ENCODE measurements at regions not wholly inside any gene's neighbourhood (a gene's known extent, or its start where the extent isn't known, plus 50 kb on each side); places are given as distances from the start of the nearest gene placed in this dataset.
A peak's percentile ranks its signal among the peaks of the same experiment; 100 is the strongest.

- H3K36me3 ChIP-seq, result peaks cover 0 to 7% (median 0%) of the 10 kb centered on the region in 11 experiments; a peak in 1 of 22 replicates
- peaks cover 50 to 84% (median 79%) of the 10 kb centered on the region in 11 experiments for H3K9me3 ChIP-seq (replicated peaks in 1 of 11)
- no peak overlapping the region for H3K27ac ChIP-seq
- 0 out of 22 replicates have a peak overlapping the region, but pooled peaks of 1 of the 11 experiments have one; percentile 1 for H3K4me2 ChIP-seq
- peaks cover 11 to 57% (median 47%) of the 10 kb centered on the region in 10 experiments; a peak in 19 of 20 replicates for H3K4me1 ChIP-seq
- no peak overlapping the region for H3K9ac ChIP-seq
- TF ChIP-seq Cebpa-rat (IDR thresholded peaks at IDR 0.05), result no peak
- no peaks in the 10 kb centered on the region for H4K20me1 ChIP-seq
- H3K4me3 ChIP-seq, result no peak overlapping the region
- no peaks in the 10 kb centered on the region for H3K27me3 ChIP-seq
Observed at GRCh38 chr12:116646901-116647300, 87.7 kb downstream of the MAP1LC3B2 start.

- H3K4me1 ChIP-seq, result peaks cover 11 to 48% (median 45%) of the 10 kb centered on the region in 10 experiments; a peak in 19 of 20 replicates
- peak overlapping the region in 2 of 11 experiments; percentile 4 to 26; a peak in 2 of 22 replicates for H3K27ac ChIP-seq
- peaks cover 39 to 87% (median 82%) of the 10 kb centered on the region in 11 experiments for H3K9me3 ChIP-seq (replicated peaks in 1 of 11)
- no peak overlapping the region for H3K9ac ChIP-seq
- H4K20me1 ChIP-seq, result no peaks in the 10 kb centered on the region
- no peak for TF ChIP-seq Cebpa-rat (IDR thresholded peaks at IDR 0.05)
- peak overlapping the region in 7 of 11 experiments; percentile 9 to 60 (median 41); a peak in 11 of 22 replicates for H3K4me2 ChIP-seq
- no peaks in the 10 kb centered on the region for H3K27me3 ChIP-seq
- H3K36me3 ChIP-seq, result peaks cover 0 to 14% (median 4%) of the 10 kb centered on the region in 11 experiments; a peak in 4 of 22 replicates
- H3K4me3 ChIP-seq, result no peak overlapping the region; a peak in 2 of 20 replicates
Observed at GRCh38 chr12:116644806-116645205, 85.6 kb downstream of the MAP1LC3B2 start.

GRCh38 chr12:116642683-116643082 lies 83.5 kb downstream of the MAP1LC3B2 start:
- peaks cover 26 to 78% (median 73%) of the 10 kb centered on the region in 11 experiments for H3K9me3 ChIP-seq (replicated peaks in 1 of 11)
- H4K20me1 ChIP-seq, result no peaks in the 10 kb centered on the region
- peaks cover 0 to 20% (median 0%) of the 10 kb centered on the region in 11 experiments; a peak in 4 of 22 replicates for H3K36me3 ChIP-seq
- peak overlapping the region in 10 of 11 experiments; percentile 3 to 36 (median 23); a peak in 13 of 22 replicates for H3K4me2 ChIP-seq
- no peak overlapping the region for H3K9ac ChIP-seq
- no peak for TF ChIP-seq Cebpa-rat (IDR thresholded peaks at IDR 0.05)
- H3K27me3 ChIP-seq, result no peaks in the 10 kb centered on the region
- no peak overlapping the region for H3K4me3 ChIP-seq
- peak overlapping the region in 7 of 11 experiments; percentile 9 to 55 (median 23); a peak in 12 of 22 replicates for H3K27ac ChIP-seq
- H3K4me1 ChIP-seq, result peaks cover 18 to 64% (median 50%) of the 10 kb centered on the region in 10 experiments

- Histone ChIP-seq H3K9me3 (replicated peaks in 1 of 11) (peaks cover 26 to 77% (median 73%) of the 10 kb centered on the region in 11 experiments), H4K20me1 (no peaks in the 10 kb centered on the region), H3K4me1 (peaks cover 21 to 66% (median 52%) of the 10 kb centered on the region in 10 experiments), H3K27me3 (no peaks in the 10 kb centered on the region), H3K4me3 (no peak overlapping the region), H3K4me2 (peak overlapping the region in 3 of 11 experiments; percentile 23 to 36 (median 36); a peak in 3 of 22 replicates), H3K9ac (no peak overlapping the region), H3K27ac (peak overlapping the region in 5 of 11 experiments; percentile 9 to 55 (median 38); a peak in 6 of 22 replicates), H3K36me3 (peaks cover 0 to 20% (median 0%) of the 10 kb centered on the region in 11 experiments; a peak in 4 of 22 replicates)
- no peak for TF ChIP-seq Cebpa-rat (IDR thresholded peaks at IDR 0.05)
Observed at GRCh38 chr12:116642106-116642505, 82.9 kb downstream of the MAP1LC3B2 start.

- no peak overlapping the region for H3K9ac ChIP-seq
- H3K4me3 ChIP-seq, result no peak overlapping the region
- peaks cover 0 to 20% (median 0%) of the 10 kb centered on the region in 11 experiments; a peak in 4 of 22 replicates for H3K36me3 ChIP-seq
- H3K9me3 ChIP-seq (replicated peaks in 1 of 11), result peaks cover 22 to 64% (median 57%) of the 10 kb centered on the region in 11 experiments
- H4K20me1 ChIP-seq, result no peaks in the 10 kb centered on the region
- peak overlapping the region in 1 of 11 experiments; percentile 91; a peak in 1 of 22 replicates for H3K27ac ChIP-seq
- TF ChIP-seq Cebpa-rat (IDR thresholded peaks at IDR 0.05), result no peak
- 0 out of 22 replicates have a peak overlapping the region, but pooled peaks of 1 of the 11 experiments have one; percentile 6 for H3K4me2 ChIP-seq
- peaks cover 40 to 75% (median 62%) of the 10 kb centered on the region in 10 experiments for H3K4me1 ChIP-seq
- H3K27me3 ChIP-seq, result no peaks in the 10 kb centered on the region
Observed at GRCh38 chr12:116640281-116640680, 81.1 kb downstream of the MAP1LC3B2 start.

- no peak overlapping the region for H3K9ac ChIP-seq
- no peaks in the 10 kb centered on the region for H3K27me3 ChIP-seq
- H3K9me3 ChIP-seq (replicated peaks in 1 of 11), result peaks cover 17 to 59% (median 51%) of the 10 kb centered on the region in 11 experiments
- peak overlapping the region in 3 of 11 experiments; percentile 6 to 18 (median 7); a peak in 1 of 22 replicates for H3K4me2 ChIP-seq
- no peak for TF ChIP-seq Cebpa-rat (IDR thresholded peaks at IDR 0.05)
- H3K27ac ChIP-seq, result peak overlapping the region in 2 of 11 experiments; percentile 3 to 91; a peak in 1 of 22 replicates
- H3K4me1 ChIP-seq, result peaks cover 45 to 79% (median 64%) of the 10 kb centered on the region in 10 experiments
- no peaks in the 10 kb centered on the region for H4K20me1 ChIP-seq
- H3K36me3 ChIP-seq, result peaks cover 0 to 20% (median 0%) of the 10 kb centered on the region in 11 experiments; a peak in 4 of 22 replicates
- 0 out of 20 replicates have a peak overlapping the region, but pooled peaks of 1 of the 10 experiments have one; percentile 18 for H3K4me3 ChIP-seq
Observed at GRCh38 chr12:116639765-116640164, 80.6 kb downstream of the MAP1LC3B2 start.

- H3K9me3 ChIP-seq (replicated peaks in 1 of 11), result peaks cover 9 to 45% (median 38%) of the 10 kb centered on the region in 11 experiments; a peak in 20 of 22 replicates
- peak overlapping the region in 8 of 11 experiments; percentile 54 to 95 (median 90); a peak in 15 of 22 replicates for H3K27ac ChIP-seq
- peak overlapping the region in 10 of 11 experiments; percentile 81 to 94 (median 90); a peak in 17 of 22 replicates for H3K4me2 ChIP-seq
- 0 out of 22 replicates have a peak, but pooled peaks cover 0 to 1% (median 0%) of the 10 kb centered on the region in 11 experiments for H3K27me3 ChIP-seq
- TF ChIP-seq Cebpa-rat (IDR thresholded peaks at IDR 0.05), result no peak
- no peaks in the 10 kb centered on the region for H4K20me1 ChIP-seq
- H3K4me1 ChIP-seq, result peaks cover 54 to 83% (median 66%) of the 10 kb centered on the region in 10 experiments
- H3K4me3 ChIP-seq, result no peak overlapping the region
- peak overlapping the region in 1 of 11 experiments; percentile 14; a peak in 1 of 22 replicates for H3K9ac ChIP-seq
- peaks cover 0 to 20% (median 0%) of the 10 kb centered on the region in 11 experiments; a peak in 4 of 22 replicates for H3K36me3 ChIP-seq
Observed at GRCh38 chr12:116638376-116638775, 79.2 kb downstream of the MAP1LC3B2 start.

- Histone ChIP-seq H4K20me1 (no peaks in the 10 kb centered on the region), H3K4me2 (peak overlapping the region; percentile 81 to 94 (median 89)), H3K27ac (peak overlapping the region in 10 of 11 experiments; percentile 54 to 95 (median 90); a peak in 19 of 22 replicates), H3K9me3 (replicated peaks in 1 of 11) (peaks cover 9 to 38% (median 31%) of the 10 kb centered on the region in 11 experiments; a peak in 20 of 22 replicates), H3K4me3 (no peak overlapping the region; a peak in 1 of 20 replicates), H3K9ac (peak overlapping the region in 5 of 11 experiments; percentile 67 to 81 (median 78); a peak in 8 of 22 replicates), H3K4me1 (peaks cover 55 to 83% (median 66%) of the 10 kb centered on the region in 10 experiments), H3K27me3 (0 out of 22 replicates have a peak, but pooled peaks cover 0 to 5% (median 0%) of the 10 kb centered on the region in 11 experiments), H3K36me3 (peaks cover 0 to 20% (median 0%) of the 10 kb centered on the region in 11 experiments; a peak in 4 of 22 replicates)
- no peak; a peak in 1 of 22 replicates for TF ChIP-seq Cebpa-rat (IDR thresholded peaks at IDR 0.05)
Observed at GRCh38 chr12:116637589-116638150, 78.5 kb downstream of the MAP1LC3B2 start.
